Erythroblast (primary cell): ENCODE measurements at regions not wholly inside any gene's neighbourhood (a gene's known extent, or its start where the extent isn't known, plus 50 kb on each side); places are given as distances from the start of the nearest gene placed in this dataset.

ENCODE experiments used
- GATA1 ChIP-seq: IDR thresholded peaks from 2 replicates; pipeline ENCODE4 v1.6.1; 2011; ENCODE audit warnings: low read depth, mild to moderate bottlenecking, control low read depth, low read length, moderate library complexity
- POLR2A ChIP-seq: IDR thresholded peaks from 2 replicates; pipeline ENCODE4 v1.6.1; 2011; ENCODE audit warnings: mild to moderate bottlenecking, low read length

DNA sequence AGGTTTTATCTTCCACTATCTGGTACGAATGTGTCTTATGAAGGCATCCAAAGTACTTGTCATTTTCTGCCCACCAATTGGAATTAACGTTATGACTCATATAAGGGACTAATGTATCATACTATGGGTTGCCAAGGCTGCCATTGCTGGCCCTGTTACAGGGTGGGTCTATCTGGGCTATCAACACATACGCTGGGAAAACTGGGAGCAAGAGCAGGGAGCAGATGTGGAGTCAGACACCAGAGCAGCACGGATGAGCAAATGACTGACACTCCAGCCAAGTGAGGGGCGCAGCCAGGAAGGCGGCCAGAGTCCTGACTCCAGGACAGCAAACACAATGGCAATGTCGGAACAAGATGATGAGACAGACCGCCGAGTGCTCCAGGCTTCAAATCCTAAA lies 145.9 kb downstream of the COPS8 start:
- TF ChIP-seq GATA1 (no peak), POLR2A (no peak)
